AG09309 (cell line): ENCODE measurements at regions not wholly inside any gene's neighbourhood (a gene's known extent, or its start where the extent isn't known, plus 50 kb on each side); places are given as distances from the start of the nearest gene placed in this dataset.

Source experiments
- DNase-seq: peaks from one replicate; pipeline ENCODE4 v3.0.0-alpha.2; 2010; ENCODE audit warnings: low read depth
- H3K4me3 ChIP-seq: 2 replicates; pipeline ENCODE4 v1.5.1; 2011; ENCODE audit warnings: mild to moderate bottlenecking, low read depth, low read length, moderate library complexity; ENCODE audit not compliant: control insufficient read depth
- CTCF ChIP-seq: IDR thresholded peaks from 2 replicates; pipeline ENCODE4 v1.5.1; 2011; ENCODE audit warnings: mild to moderate bottlenecking, low read depth, low read length, inconsistent platforms; ENCODE audit not compliant: insufficient read depth, control insufficient read depth; ENCODE audit errors: missing control alignments

DNA sequence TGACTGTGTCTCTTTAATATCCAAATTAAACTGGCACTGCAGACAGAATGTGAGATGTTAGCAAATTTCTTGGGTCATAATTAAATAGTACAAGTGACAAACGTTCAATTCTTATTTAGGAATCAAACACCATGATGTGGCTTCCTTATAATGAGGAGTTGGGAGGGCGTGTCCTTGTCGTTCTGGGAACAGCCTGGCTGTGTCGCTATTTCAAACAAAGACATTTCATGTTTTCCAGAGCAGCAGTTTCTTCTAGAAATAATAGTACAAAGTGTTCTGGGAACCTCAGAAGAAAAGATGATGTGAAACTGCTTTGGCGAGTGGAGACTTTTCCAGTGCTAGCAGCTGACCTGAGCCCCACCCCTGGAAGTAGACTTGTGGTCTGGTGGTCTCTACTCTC is 301.7 kb upstream of the N4BP1 start:
- peak; percentile 23 for TF ChIP-seq CTCF
- H3K4me3 ChIP-seq = no peak overlapping the region
- no peak for DNase-seq

GRCh38 chr16:48910214-48910613 is 300.2 kb upstream of the N4BP1 start:
- no peak overlapping the region for H3K4me3 ChIP-seq
- no peak for TF ChIP-seq CTCF
- DNase-seq = no peak

GRCh38 chr16:48909231-48909630 is 299.3 kb upstream of the N4BP1 start:
- H3K4me3 ChIP-seq = no peak overlapping the region
- DNase-seq = no peak
- no peak for TF ChIP-seq CTCF

DNA sequence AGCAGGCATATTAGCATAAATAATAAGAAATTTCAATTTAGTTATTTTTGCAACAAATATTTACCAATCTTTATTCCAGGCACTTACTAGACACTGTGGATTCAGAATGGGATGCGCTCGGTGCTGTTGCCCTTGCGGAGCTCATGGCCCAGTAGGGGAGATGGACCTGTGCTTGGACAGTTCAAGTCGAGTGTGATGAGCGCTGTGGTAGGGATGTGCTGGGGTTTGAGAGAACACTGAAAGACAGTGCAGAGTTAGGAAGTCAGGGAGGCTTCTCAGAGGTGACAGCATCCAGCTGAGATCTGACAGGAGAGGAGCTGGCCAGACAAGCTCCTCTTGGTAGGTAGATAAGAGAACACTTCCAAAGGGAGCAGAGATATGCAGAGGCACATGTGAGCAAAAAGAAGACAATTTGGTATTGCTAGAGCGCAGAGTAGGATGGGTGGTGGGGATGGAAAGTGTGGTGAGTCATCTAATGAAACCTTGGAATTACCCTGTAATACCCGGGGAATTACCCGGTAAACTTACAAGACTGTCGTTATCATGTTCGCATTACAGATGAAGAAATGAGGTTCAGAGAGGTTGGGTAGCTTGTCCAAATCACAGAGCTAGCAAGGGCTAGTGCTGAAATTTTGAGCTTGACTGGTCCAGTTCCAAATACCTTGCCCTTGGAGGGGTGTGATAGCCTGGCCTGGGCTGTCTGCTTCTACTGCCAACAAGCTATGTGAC is 298.1 kb upstream of the N4BP1 start:
- no peak overlapping the region for H3K4me3 ChIP-seq
- no peak for DNase-seq
- no peak for TF ChIP-seq CTCF

GRCh38 chr16:48905632-48906505 is 295.9 kb upstream of the N4BP1 start:
- DNase-seq = no peak
- no peak for TF ChIP-seq CTCF
- no peak overlapping the region for H3K4me3 ChIP-seq

DNA sequence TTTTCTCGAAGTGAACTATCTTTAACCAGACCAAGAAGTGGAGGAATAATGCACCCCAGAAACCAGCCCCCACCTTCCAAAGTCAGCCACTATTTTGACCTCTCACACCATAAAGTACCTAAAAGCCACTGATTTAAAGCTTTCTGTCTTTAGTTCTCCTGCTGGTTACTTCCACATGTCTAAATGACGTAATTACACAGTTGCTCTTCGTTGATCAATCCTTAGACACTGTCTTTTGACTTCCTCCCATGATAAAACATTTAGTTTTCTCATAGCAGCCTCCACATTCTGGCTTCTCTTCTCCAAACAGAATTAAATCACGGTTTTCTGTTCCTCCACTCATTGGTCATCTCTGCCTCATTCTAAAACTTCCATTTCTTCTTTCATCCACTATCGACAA is 294.4 kb upstream of the N4BP1 start:
- H3K4me3 ChIP-seq = no peak overlapping the region
- no peak for TF ChIP-seq CTCF
- DNase-seq = no peak
